ENCODE measurements at regions not wholly inside any gene's neighbourhood (a gene's known extent, or its start where the extent isn't known, plus 50 kb on each side); places are given as distances from the start of the nearest gene placed in this dataset.

GRCh38 chr1:221912230-221912629 is 170.3 kb upstream of the DUSP10 start:
- intact Hi-C loops (cut with DNase I, micrococcal nuclease): no loop called here
- H3K4me3 ChIP-seq: no peak overlapping the region
- H3K36me3 ChIP-seq (ENCODE audit: low read depth): no peaks in the 10 kb centered on the region
- DNase-seq (no peak), ATAC-seq (no peak)
- TF ChIP-seq CTCF (IDR thresholded peaks at IDR 0.05): no peak
- no peaks in the 10 kb centered on the region for H3K4me1 ChIP-seq (ENCODE audit: low read depth)
- no peaks in the 10 kb centered on the region for H3K9me3 ChIP-seq

- no peak for DNase-seq
- Histone ChIP-seq H3K36me3 (ENCODE audit: low read depth) (no peaks in the 10 kb centered on the region), H3K9me3 (no peaks in the 10 kb centered on the region), H3K4me1 (ENCODE audit: low read depth) (no peaks in the 10 kb centered on the region), H3K4me3 (no peak overlapping the region)
- no peak for ATAC-seq
- intact Hi-C loops (cut with DNase I, micrococcal nuclease): no loop called here
- no peak for TF ChIP-seq CTCF (IDR thresholded peaks at IDR 0.05)
These were observed 169.8 kb upstream of the DUSP10 start for GRCh38 chr1:221911714-221912113.

GRCh38 chr1:221910222-221910621 is 168.3 kb upstream of the DUSP10 start:
- no peaks in the 10 kb centered on the region for H3K36me3 ChIP-seq (ENCODE audit: low read depth)

GRCh38 chr1:221908573-221908972 is 166.7 kb upstream of the DUSP10 start:
- no peak for DNase-seq
- no peaks in the 10 kb centered on the region for H3K36me3 ChIP-seq (ENCODE audit: low read depth)
- intact Hi-C loops (cut with DNase I, micrococcal nuclease): no loop called here
- no peak overlapping the region for H3K4me3 ChIP-seq
- no peaks in the 10 kb centered on the region for H3K4me1 ChIP-seq (ENCODE audit: low read depth)
- TF ChIP-seq CTCF (IDR thresholded peaks at IDR 0.05): no peak
- no peaks in the 10 kb centered on the region for H3K9me3 ChIP-seq
- no peak for ATAC-seq

More at GRCh38 chr1:221910222-221910621, 168.3 kb upstream of the DUSP10 start:
- H3K9me3 ChIP-seq: no peaks in the 10 kb centered on the region
- no peaks in the 10 kb centered on the region for H3K4me1 ChIP-seq (ENCODE audit: low read depth)
- intact Hi-C loops (cut with DNase I, micrococcal nuclease): no loop called here
- TF ChIP-seq CTCF (IDR thresholded peaks at IDR 0.05): no peak
- DNase-seq: no peak
- ATAC-seq: no peak
- H3K4me3 ChIP-seq: no peak overlapping the region

- no peaks in the 10 kb centered on the region for H3K36me3 ChIP-seq (ENCODE audit: low read depth)
- no peaks in the 10 kb centered on the region for H3K9me3 ChIP-seq
- intact Hi-C loops (cut with DNase I, micrococcal nuclease): no loop called here
- no peak for DNase-seq
- no peak overlapping the region for H3K4me3 ChIP-seq
- no peaks in the 10 kb centered on the region for H3K4me1 ChIP-seq (ENCODE audit: low read depth)
- ATAC-seq: no peak
- no peak for TF ChIP-seq CTCF (IDR thresholded peaks at IDR 0.05)
These were observed 165.5 kb upstream of the DUSP10 start for GRCh38 chr1:221907166-221907932.

All from mucosa of descending colon (tissue), 3 donors.